GM19452 (cell line): ENCODE measurements at regions not wholly inside any gene's neighbourhood (a gene's known extent, or its start where the extent isn't known, plus 50 kb on each side); places are given as distances from the start of the nearest gene placed in this dataset.
A peak's percentile ranks its signal among the peaks of the same experiment; 100 is the strongest.
"Not testable (repeated sequence)": the region's sequence is repeated elsewhere in the genome, so short reads cannot be mapped to it uniquely, and the experiment has no call there.

Experiments used
- ATAC-seq: cut with Tn5 transposase; IDR thresholded peaks from one replicate; pipeline ENCODE4 v1.9.1; 2021; ENCODE audit not compliant: unreplicated experiment

GRCh38 chr5:163339148-163339547 is 98.2 kb upstream of the CCNG1 start:
- no peak for ATAC-seq

- not testable (repeated sequence) for ATAC-seq
Observed at GRCh38 chr5:163340378-163340777, 97.0 kb upstream of the CCNG1 start.

GRCh38 chr5:163342306-163342705 is 95.1 kb upstream of the CCNG1 start:
- ATAC-seq: no peak

- ATAC-seq: no peak
Observed at GRCh38 chr5:163345216-163345615, 92.2 kb upstream of the CCNG1 start.

GRCh38 chr5:163347671-163348070 is 89.7 kb upstream of the CCNG1 start:
- ATAC-seq: peak; percentile 77

GRCh38 chr5:163350083-163350482 is 87.3 kb upstream of the CCNG1 start:
- ATAC-seq: no peak

- no peak for ATAC-seq
Observed at GRCh38 chr5:163352531-163352930, 84.9 kb upstream of the CCNG1 start.

- not testable (repeated sequence) for ATAC-seq
Observed at GRCh38 chr5:163355811-163356210, 81.6 kb upstream of the CCNG1 start.

- ATAC-seq: no peak
Observed at GRCh38 chr5:163357636-163358035, 79.8 kb upstream of the CCNG1 start.

GRCh38 chr5:163360656-163361055 is 76.7 kb upstream of the CCNG1 start:
- no peak for ATAC-seq

GRCh38 chr5:163361450-163361849 is 75.9 kb upstream of the CCNG1 start:
- no peak for ATAC-seq

GRCh38 chr5:163362840-163363371 is 74.5 kb upstream of the CCNG1 start:
- ATAC-seq: no peak

- ATAC-seq: no peak
Observed at GRCh38 chr5:163363389-163363788, 74.0 kb upstream of the CCNG1 start.

- ATAC-seq: no peak
Observed at GRCh38 chr5:163366757-163367156, 70.6 kb upstream of the CCNG1 start.

- no peak for ATAC-seq
Observed at GRCh38 chr5:163369776-163370385, 67.5 kb upstream of the CCNG1 start.

- ATAC-seq: no peak
Observed at GRCh38 chr5:163373436-163374084, 63.8 kb upstream of the CCNG1 start.

- ATAC-seq: no peak
Observed at GRCh38 chr5:163377982-163378381, 59.4 kb upstream of the CCNG1 start.

- no peak for ATAC-seq
Observed at GRCh38 chr5:163379298-163380155, 57.9 kb upstream of the CCNG1 start.

- ATAC-seq: no peak
Observed at GRCh38 chr5:163381832-163382231, 55.6 kb upstream of the CCNG1 start.

GRCh38 chr5:163383754-163384153 is 53.6 kb upstream of the CCNG1 start:
- no peak for ATAC-seq

- ATAC-seq: no peak
Observed at GRCh38 chr5:163384669-163385068, 52.7 kb upstream of the CCNG1 start.

- no peak for ATAC-seq
Observed at GRCh38 chr5:163385271-163385670, 52.1 kb upstream of the CCNG1 start.
